PC-3 (cell line): ENCODE measurements at regions not wholly inside any gene's neighbourhood (a gene's known extent, or its start where the extent isn't known, plus 50 kb on each side); places are given as distances from the start of the nearest gene placed in this dataset.

Experiments used
- CTCF ChIP-seq: fragments of 300-600 bp; sonication (generic); conservative IDR thresholded peaks from 2 replicates; pipeline ENCODE4 v1.5.1; 2017; ENCODE audit warnings: antibody characterized with exemption, low read depth, mild to moderate bottlenecking, low read length
- EZH2 ChIP-seq: fragments of 300-600 bp; sonication (generic); IDR thresholded peaks from one replicate; pipeline ENCODE4 v1.6.1; 2017; ENCODE audit warnings: antibody characterized with exemption, mild to moderate bottlenecking, low read length; ENCODE audit not compliant: unreplicated experiment
- EZH2phosphoT487 ChIP-seq: fragments of 300-600 bp; sonication (generic); IDR thresholded peaks from 2 replicates; pipeline ENCODE4 v1.6.1; 2018; ENCODE audit warnings: mild to moderate bottlenecking, antibody characterized with exemption, low read length, borderline replicate concordance

- no peak for TF ChIP-seq CTCF
- no peak for TF ChIP-seq EZH2
- TF ChIP-seq EZH2phosphoT487 = no peak
These were observed 125.8 kb upstream of the CREB1 start for GRCh38 chr2:207403950-207404349.
